ENCODE measurements at regions not wholly inside any gene's neighbourhood (a gene's known extent, or its start where the extent isn't known, plus 50 kb on each side); places are given as distances from the start of the nearest gene placed in this dataset.

DNA sequence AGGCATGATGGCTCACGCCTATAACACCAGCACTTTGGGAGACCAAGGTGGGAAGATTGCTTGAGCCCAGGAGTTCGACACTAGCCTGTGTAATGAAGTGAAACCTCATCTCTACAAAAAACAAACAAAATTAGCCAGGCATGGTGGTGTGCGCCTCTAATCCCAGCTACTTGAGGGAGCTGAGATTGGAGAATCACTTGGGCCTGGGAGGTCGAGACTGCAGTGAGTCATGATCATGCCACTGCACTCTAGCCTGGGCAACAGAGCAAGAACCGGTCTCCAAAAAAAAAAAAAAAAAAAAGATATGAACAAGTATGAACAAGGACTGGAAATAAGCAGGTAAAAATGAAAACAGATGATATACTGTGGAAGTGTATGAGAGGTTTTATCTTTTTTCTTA is 54.1 kb upstream of the SOX6 start:
- Histone ChIP-seq H3K9me3 (replicated peaks) (no peaks in the 10 kb centered on the region), H3K4me1 (replicated peaks) (no peaks in the 10 kb centered on the region), H3K27ac (no peak overlapping the region), H3K27me3 (replicated peaks) (no peaks in the 10 kb centered on the region), H3K4me3 (no peak overlapping the region), H3K36me3 (no peaks in the 10 kb centered on the region)
- DNase-seq (ENCODE audit: low read depth in 1 of 2, low spot score in 2 of 2) = no peak

GRCh38 chr11:16408619-16409018 is 52.3 kb upstream of the SOX6 start:
- H3K9me3 ChIP-seq (replicated peaks) = no peaks in the 10 kb centered on the region
- H3K27ac ChIP-seq = no peak overlapping the region
- no peak for DNase-seq (ENCODE audit: low read depth in 1 of 2, low spot score in 2 of 2)
- H3K27me3 ChIP-seq (replicated peaks) = no peaks in the 10 kb centered on the region
- H3K4me1 ChIP-seq (replicated peaks) = no peaks in the 10 kb centered on the region
- no peak overlapping the region for H3K4me3 ChIP-seq
- H3K36me3 ChIP-seq = no peaks in the 10 kb centered on the region

- H3K27me3 ChIP-seq (replicated peaks) = no peaks in the 10 kb centered on the region
- H3K9me3 ChIP-seq (replicated peaks) = no peaks in the 10 kb centered on the region
- no peak for DNase-seq (ENCODE audit: low read depth in 1 of 2, low spot score in 2 of 2)
- no peak overlapping the region for H3K4me3 ChIP-seq
- no peak overlapping the region for H3K27ac ChIP-seq
- H3K36me3 ChIP-seq = no peaks in the 10 kb centered on the region
- H3K4me1 ChIP-seq (replicated peaks) = no peaks in the 10 kb centered on the region
Observed at GRCh38 chr11:16406226-16406625, 49.9 kb upstream of the SOX6 start.
